Loucy (cell line): ENCODE measurements at regions not wholly inside any gene's neighbourhood (a gene's known extent, or its start where the extent isn't known, plus 50 kb on each side); places are given as distances from the start of the nearest gene placed in this dataset.

ENCODE experiments used
- H2AFZ ChIP-seq: fragments of 200-600 bp; sonication (generic); 2 replicates; pipeline ENCODE4 v1.6.0; 2016; ENCODE audit warnings: antibody characterized with exemption, mild to moderate bottlenecking, low read length, moderate library complexity
- H3F3A ChIP-seq: fragments of 200-600 bp; 2 replicates; pipeline ENCODE4 v1.6.0; 2016; ENCODE audit warnings: antibody characterized with exemption, low read depth, mild to moderate bottlenecking
- H3K27me3 ChIP-seq: fragments of 200-600 bp; sonication (generic); 2 replicates; pipeline ENCODE4 v1.6.1; 2014; ENCODE audit warnings: low read length, mild to moderate bottlenecking; ENCODE audit not compliant: insufficient read depth, poor library complexity, severe bottlenecking
- H3K36me3 ChIP-seq: fragments of 200-600 bp; sonication (generic); 2 replicates; pipeline ENCODE4 v1.6.1; 2016; ENCODE audit warnings: low read length; ENCODE audit not compliant: insufficient read depth
- H3K4me1 ChIP-seq: fragments of 200-600 bp; sonication (generic); 2 replicates; pipeline ENCODE4 v1.5.1; 2014; ENCODE audit warnings: low read length, mild to moderate bottlenecking; ENCODE audit not compliant: insufficient read depth, poor library complexity, severe bottlenecking
- H3K4me2 ChIP-seq: fragments of 200-600 bp; sonication (generic); 2 replicates; pipeline ENCODE4 v1.6.0; 2014; ENCODE audit warnings: antibody characterized with exemption, low read length, low read depth, mild to moderate bottlenecking; ENCODE audit not compliant: poor library complexity, severe bottlenecking
- H3K4me3 ChIP-seq: fragments of 200-600 bp; sonication (generic); 2 replicates; pipeline ENCODE4 v1.5.1; 2014; ENCODE audit warnings: low read length, mild to moderate bottlenecking, mixed read lengths; ENCODE audit not compliant: poor library complexity, severe bottlenecking
- H3K79me2 ChIP-seq: fragments of 200-600 bp; sonication (generic); 2 replicates; pipeline ENCODE4 v1.6.1; 2014; ENCODE audit warnings: low read length; ENCODE audit not compliant: insufficient read depth
- H3K9ac ChIP-seq: fragments of 200-600 bp; sonication (generic); 2 replicates; pipeline ENCODE4 v1.6.0; 2014; ENCODE audit warnings: mild to moderate bottlenecking, low read depth, low read length, moderate library complexity; ENCODE audit not compliant: poor library complexity, severe bottlenecking
- H3K9me2 ChIP-seq: fragments of 200-600 bp; sonication (generic); replicated peaks from 2 replicates; pipeline ENCODE4 v1.6.1; 2016; ENCODE audit warnings: low read depth, low read length, mixed read lengths
- H3K9me3 ChIP-seq: fragments of 200-600 bp; sonication (generic); 2 replicates; pipeline ENCODE4 v1.6.1; 2014; ENCODE audit warnings: mild to moderate bottlenecking, antibody characterized with exemption, low read length, low read depth; ENCODE audit not compliant: insufficient read depth
- H4K20me1 ChIP-seq: fragments of 200-600 bp; sonication (generic); 2 replicates; pipeline ENCODE4 v1.6.0; 2014; ENCODE audit warnings: antibody characterized with exemption, low read length, mild to moderate bottlenecking; ENCODE audit not compliant: insufficient read depth, poor library complexity, severe bottlenecking
- CTCF ChIP-seq: fragments of 200-600 bp; sonication (generic); conservative IDR thresholded peaks from 2 replicates; pipeline ENCODE4 v1.5.1; 2014; ENCODE audit warnings: mild to moderate bottlenecking, antibody characterized with exemption, low read length
- EZH2phosphoT487 ChIP-seq: fragments of 200-600 bp; IDR thresholded peaks from 2 replicates; pipeline ENCODE4 v1.6.1; 2018; ENCODE audit warnings: antibody characterized with exemption, mild to moderate bottlenecking, moderate library complexity, borderline replicate concordance

GRCh38 chr2:52035391-52035790 is 1003.5 kb upstream of the NRXN1 start:
- Histone ChIP-seq H3K4me3 (no peak overlapping the region), H4K20me1 (no peaks in the 10 kb centered on the region), H3K27me3 (no peaks in the 10 kb centered on the region), H3K79me2 (no peaks in the 10 kb centered on the region), H3K9ac (no peak overlapping the region), H3K4me1 (no peaks in the 10 kb centered on the region), H3F3A (no peaks in the 10 kb centered on the region), H2AFZ (no peak overlapping the region), H3K4me2 (no peak overlapping the region), H3K36me3 (no peaks in the 10 kb centered on the region), H3K9me2 (no peaks in the 10 kb centered on the region), H3K9me3 (no peaks in the 10 kb centered on the region)
- TF ChIP-seq EZH2phosphoT487, result no peak
- TF ChIP-seq CTCF, result no peak

- H3K36me3 ChIP-seq, result no peaks in the 10 kb centered on the region
- H3K9ac ChIP-seq, result no peak overlapping the region
- no peaks in the 10 kb centered on the region for H3K9me3 ChIP-seq
- no peaks in the 10 kb centered on the region for H3K9me2 ChIP-seq
- H4K20me1 ChIP-seq, result no peaks in the 10 kb centered on the region
- H3F3A ChIP-seq, result no peaks in the 10 kb centered on the region
- no peaks in the 10 kb centered on the region for H3K27me3 ChIP-seq
- TF ChIP-seq EZH2phosphoT487 (no peak), CTCF (no peak)
- H3K4me2 ChIP-seq, result no peak overlapping the region
- H2AFZ ChIP-seq, result no peak overlapping the region
- H3K4me3 ChIP-seq, result no peak overlapping the region
- no peaks in the 10 kb centered on the region for H3K79me2 ChIP-seq
- H3K4me1 ChIP-seq, result no peaks in the 10 kb centered on the region
Observed at GRCh38 chr2:52034706-52035105, 1002.8 kb upstream of the NRXN1 start.

- Histone ChIP-seq H3F3A (no peaks in the 10 kb centered on the region), H3K27me3 (no peaks in the 10 kb centered on the region), H3K36me3 (no peaks in the 10 kb centered on the region), H3K4me2 (no peak overlapping the region), H2AFZ (no peak overlapping the region), H3K4me3 (no peak overlapping the region), H3K79me2 (no peaks in the 10 kb centered on the region), H3K9me3 (no peaks in the 10 kb centered on the region), H3K4me1 (no peaks in the 10 kb centered on the region), H3K9me2 (no peaks in the 10 kb centered on the region), H4K20me1 (no peaks in the 10 kb centered on the region), H3K9ac (no peak overlapping the region)
- TF ChIP-seq EZH2phosphoT487 (no peak), CTCF (no peak)
Observed at GRCh38 chr2:52022006-52022405, 990.1 kb upstream of the NRXN1 start.
